Tibial artery (tissue), 4 donors: ENCODE measurements at regions not wholly inside any gene's neighbourhood (a gene's known extent, or its start where the extent isn't known, plus 50 kb on each side); places are given as distances from the start of the nearest gene placed in this dataset.

ENCODE experiments used
- DNase-seq, 2 donors: peaks; one replicate each; pipeline ENCODE4 v3.0.0-alpha.2; 2019
- H3K27ac ChIP-seq, 2 donors: fragments of 200-600 bp; sonication (generic) in 1 of 2; 1 replicate in 1 of 2; 2 replicates in 1 of 2; pipeline ENCODE4 v1.5.1; 2018 to 2019; ENCODE audit warnings: mild to moderate bottlenecking in 1 of 2
- H3K27me3 ChIP-seq, 2 donors: fragments of 200-600 bp; sonication (generic) in 1 of 2; one replicate each; pipeline versions ENCODE4 v1.5.1 to v1.6.0; 2016 to 2019
- H3K36me3 ChIP-seq, 3 donors: fragments of 200-600 bp; sonication (generic) in 2 of 3; one replicate each; pipeline ENCODE4 v1.5.1; 2016 to 2019; ENCODE audit warnings: mild to moderate bottlenecking in 2 of 3
- H3K4me1 ChIP-seq, 4 donors: fragments of 200-600 bp; sonication (generic) in 2 of 4; 1 replicate in 3 of 4; 2 replicates in 1 of 4; pipeline ENCODE4 v1.5.1; 2016 to 2019
- H3K4me3 ChIP-seq, 2 donors: fragments of 200-600 bp; sonication (generic) in 1 of 2; 1 replicate in 1 of 2; 2 replicates in 1 of 2; pipeline ENCODE4 v1.5.1; 2018 to 2019; ENCODE audit warnings: mild to moderate bottlenecking in 2 of 2
- H3K9me3 ChIP-seq, 3 donors: fragments of 200-600 bp; sonication (generic) in 1 of 3; one replicate each; pipeline ENCODE4 v1.5.1; 2016 to 2019
- CTCF ChIP-seq, 2 experiments: fragments of 200-600 bp in 1 of 2; fragments of 450-650 bp in 1 of 2; IDR thresholded peaks; one replicate each; pipeline ENCODE4 v1.5.1; 2017 to 2019; ENCODE audit warnings: antibody characterized with exemption in 2 of 2, mild to moderate bottlenecking in 1 of 2, moderate library complexity in 1 of 2
- intact Hi-C: fragments of 100-400 bp; cut with DNase I; formaldehyde crosslinking; loops from one replicate; pipeline ENCODE4 v1.15.0; 2023; ENCODE audit warnings: low total_unique reads

- H3K27me3 ChIP-seq: no peaks in the 10 kb centered on the region
- no peak for DNase-seq
- no peak for TF ChIP-seq CTCF (IDR thresholded peaks at IDR 0.05)
- intact Hi-C loops: no loop called here
- no peak overlapping the region for H3K4me3 ChIP-seq
- no peaks in the 10 kb centered on the region for H3K36me3 ChIP-seq
- H3K4me1 ChIP-seq: no peaks in the 10 kb centered on the region
- H3K27ac ChIP-seq: no peak overlapping the region
- H3K9me3 ChIP-seq: peaks cover 0 to 4% (median 0%) of the 10 kb centered on the region in 3 donors
Observed at GRCh38 chr2:65589667-65590066, 157.3 kb upstream of the SPRED2 start.

- no peak for DNase-seq
- Histone ChIP-seq H3K4me1 (no peaks in the 10 kb centered on the region), H3K36me3 (no peaks in the 10 kb centered on the region), H3K27ac (no peak overlapping the region), H3K9me3 (no peaks in the 10 kb centered on the region), H3K27me3 (no peaks in the 10 kb centered on the region), H3K4me3 (no peak overlapping the region)
- TF ChIP-seq CTCF (IDR thresholded peaks at IDR 0.05): no peak
- intact Hi-C loops: no loop called here
Observed at GRCh38 chr2:65587779-65588178, 155.4 kb upstream of the SPRED2 start.

- no peaks in the 10 kb centered on the region for H3K4me1 ChIP-seq
- no peak for TF ChIP-seq CTCF (IDR thresholded peaks at IDR 0.05)
Observed at GRCh38 chr2:65586516-65586915, 154.1 kb upstream of the SPRED2 start.

GRCh38 chr2:65583061-65583460 lies 150.7 kb upstream of the SPRED2 start:
- Histone ChIP-seq H3K27ac (no peak overlapping the region), H3K4me1 (no peaks in the 10 kb centered on the region), H3K4me3 (no peak overlapping the region), H3K36me3 (no peaks in the 10 kb centered on the region), H3K9me3 (no peaks in the 10 kb centered on the region), H3K27me3 (no peaks in the 10 kb centered on the region)
- DNase-seq: no peak
- intact Hi-C loops: no loop called here
- no peak for TF ChIP-seq CTCF (IDR thresholded peaks at IDR 0.05)

More at GRCh38 chr2:65586516-65586915, 154.1 kb upstream of the SPRED2 start:
- Histone ChIP-seq H3K36me3 (no peaks in the 10 kb centered on the region), H3K27me3 (no peaks in the 10 kb centered on the region), H3K9me3 (no peaks in the 10 kb centered on the region), H3K27ac (no peak overlapping the region), H3K4me3 (no peak overlapping the region)
- intact Hi-C loops: no loop called here
- DNase-seq: no peak

GRCh38 chr2:65582364-65582763 lies 150.0 kb upstream of the SPRED2 start:
- H3K27ac ChIP-seq: no peak overlapping the region
- intact Hi-C loops: no loop called here
- H3K9me3 ChIP-seq: no peaks in the 10 kb centered on the region

More at GRCh38 chr2:65582364-65582763, 150.0 kb upstream of the SPRED2 start:
- Histone ChIP-seq H3K27me3 (no peaks in the 10 kb centered on the region), H3K4me3 (no peak overlapping the region), H3K4me1 (peaks cover 0 to 3% (median under 1%) of the 10 kb centered on the region in 4 donors), H3K36me3 (no peaks in the 10 kb centered on the region)
- TF ChIP-seq CTCF (IDR thresholded peaks at IDR 0.05): no peak
- no peak for DNase-seq
